ENCODE measurements at regions not wholly inside any gene's neighbourhood (a gene's known extent, or its start where the extent isn't known, plus 50 kb on each side); places are given as distances from the start of the nearest gene placed in this dataset.
A peak's percentile ranks its signal among the peaks of the same experiment; 100 is the strongest.

DNA sequence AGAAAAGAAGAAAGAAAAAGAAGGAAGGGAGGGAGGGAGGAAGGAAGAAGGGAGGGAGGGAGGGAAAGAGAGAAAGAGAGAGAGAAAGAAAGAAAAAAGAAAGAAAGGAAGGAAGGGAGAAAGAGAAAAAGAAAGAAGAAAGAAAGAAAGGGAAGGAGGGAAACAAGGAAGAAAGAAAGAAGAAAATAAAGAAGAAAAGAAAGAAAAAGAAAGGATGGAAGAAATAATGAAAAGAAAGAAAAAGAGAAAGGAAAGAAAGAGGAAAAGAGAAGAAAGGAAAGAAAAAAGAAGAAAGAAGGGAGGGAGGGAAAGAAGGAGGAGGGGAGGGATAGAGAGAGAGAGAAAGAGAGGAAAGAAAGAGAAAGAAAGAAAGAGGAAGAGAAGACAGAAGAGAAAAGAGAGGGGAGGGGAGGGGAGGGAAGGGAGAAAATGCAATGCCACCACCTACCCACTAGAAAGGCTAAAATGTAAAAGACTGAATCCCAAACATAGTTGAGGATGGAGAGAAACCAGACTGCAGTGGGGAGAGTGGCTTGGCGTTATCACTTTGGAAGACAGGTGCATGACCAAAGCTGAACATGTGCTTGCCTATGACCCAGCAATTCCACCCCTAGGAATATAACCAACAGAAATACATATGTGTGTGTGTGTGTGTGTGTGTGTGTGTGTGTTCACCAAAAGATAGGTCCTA is 66.9 kb upstream of the KLF13 start:
- no peak overlapping the region for H3K27ac ChIP-seq (ENCODE audit: low read length)
- ATAC-seq (no peak), DNase-seq (no peak)
- TF ChIP-seq, protein P1, sequence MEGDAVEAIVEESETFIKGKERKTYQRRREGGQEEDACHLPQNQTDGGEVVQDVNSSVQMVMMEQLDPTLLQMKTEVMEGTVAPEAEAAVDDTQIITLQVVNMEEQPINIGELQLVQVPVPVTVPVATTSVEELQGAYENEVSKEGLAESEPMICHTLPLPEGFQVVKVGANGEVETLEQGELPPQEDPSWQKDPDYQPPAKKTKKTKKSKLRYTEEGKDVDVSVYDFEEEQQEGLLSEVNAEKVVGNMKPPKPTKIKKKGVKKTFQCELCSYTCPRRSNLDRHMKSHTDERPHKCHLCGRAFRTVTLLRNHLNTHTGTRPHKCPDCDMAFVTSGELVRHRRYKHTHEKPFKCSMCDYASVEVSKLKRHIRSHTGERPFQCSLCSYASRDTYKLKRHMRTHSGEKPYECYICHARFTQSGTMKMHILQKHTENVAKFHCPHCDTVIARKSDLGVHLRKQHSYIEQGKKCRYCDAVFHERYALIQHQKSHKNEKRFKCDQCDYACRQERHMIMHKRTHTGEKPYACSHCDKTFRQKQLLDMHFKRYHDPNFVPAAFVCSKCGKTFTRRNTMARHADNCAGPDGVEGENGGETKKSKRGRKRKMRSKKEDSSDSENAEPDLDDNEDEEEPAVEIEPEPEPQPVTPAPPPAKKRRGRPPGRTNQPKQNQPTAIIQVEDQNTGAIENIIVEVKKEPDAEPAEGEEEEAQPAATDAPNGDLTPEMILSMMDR (IDR thresholded peaks at IDR 0.05) = no peak
- peak overlapping the region in 1 of 2 donors; percentile 17 for H3K27ac Mint-ChIP-seq
- peaks cover 3 to 5% of the 10 kb centered on the region in 2 donors for H3K9me3 Mint-ChIP-seq
- no peaks in the 10 kb centered on the region for H3K27me3 ChIP-seq (ENCODE audit: control insufficient read depth, insufficient read depth, low read length)
- H3K4me3 Mint-ChIP-seq = no peak overlapping the region
- no peaks in the 10 kb centered on the region for H3K27me3 Mint-ChIP-seq (ENCODE audit: low read depth in 2 of 2)
- H3K4me1 ChIP-seq (ENCODE audit: control insufficient read depth, insufficient read depth, low read length) = peaks cover 66% of the 10 kb centered on the region
- H3K4me3 ChIP-seq (ENCODE audit: low read length) = no peak overlapping the region
- no peaks in the 10 kb centered on the region for H3K9me3 ChIP-seq (ENCODE audit: control insufficient read depth, insufficient read depth, low read length)
- intact Hi-C loops (cut with micrococcal nuclease) = loop anchor here (5.0 to 10.0 kb wide), 3 partner anchors 45 to 133 kb away; partner anchors contain the start of gene KLF13
- WGBS (ENCODE audit: insufficient coverage) = 100% methylated on average over 1 of the region's 1 CpG
- H3K36me3 ChIP-seq (ENCODE audit: control insufficient read depth, insufficient read depth, low read length) = no peaks in the 10 kb centered on the region
- peaks cover 66 to 85% of the 10 kb centered on the region in 2 donors for H3K4me1 Mint-ChIP-seq
- H3K36me3 Mint-ChIP-seq = no peaks in the 10 kb centered on the region

- peaks cover 73 to 87% of the 10 kb centered on the region in 2 donors for H3K4me1 Mint-ChIP-seq
- no peak overlapping the region for H3K27ac ChIP-seq (ENCODE audit: low read length)
- H3K4me1 ChIP-seq (ENCODE audit: control insufficient read depth, insufficient read depth, low read length) = peaks cover 68% of the 10 kb centered on the region
- H3K9me3 ChIP-seq (ENCODE audit: control insufficient read depth, insufficient read depth, low read length) = no peaks in the 10 kb centered on the region
- ATAC-seq = no peak
- TF ChIP-seq, protein P1 (IDR thresholded peaks at IDR 0.05) = no peak
- H3K27me3 Mint-ChIP-seq (ENCODE audit: low read depth in 2 of 2) = no peaks in the 10 kb centered on the region
- no peak overlapping the region for H3K27ac Mint-ChIP-seq
- H3K36me3 ChIP-seq (ENCODE audit: control insufficient read depth, insufficient read depth, low read length) = no peaks in the 10 kb centered on the region
- H3K4me3 ChIP-seq (ENCODE audit: low read length) = no peak overlapping the region
- peaks cover 3 to 5% of the 10 kb centered on the region in 2 donors for H3K9me3 Mint-ChIP-seq
- intact Hi-C loops (cut with micrococcal nuclease) = loop anchor here (5.0 to 10.0 kb wide), 3 partner anchors 46 to 132 kb away; partner anchors contain the start of gene KLF13
- H3K36me3 Mint-ChIP-seq = no peaks in the 10 kb centered on the region
- H3K4me3 Mint-ChIP-seq = no peak overlapping the region
- H3K27me3 ChIP-seq (ENCODE audit: control insufficient read depth, insufficient read depth, low read length) = no peaks in the 10 kb centered on the region
- WGBS (ENCODE audit: insufficient coverage) = 96% methylated on average over 11 of the region's 11 CpGs
- DNase-seq = no peak
These were observed 65.9 kb upstream of the KLF13 start for GRCh38 chr15:31260646-31261265.

- Mint-ChIP-seq H3K27ac (no peak overlapping the region), H3K4me3 (no peak overlapping the region), H3K36me3 (no peaks in the 10 kb centered on the region), H3K4me1 (peaks cover 76 to 87% of the 10 kb centered on the region in 2 donors), H3K27me3 (ENCODE audit: low read depth in 2 of 2) (no peaks in the 10 kb centered on the region), H3K9me3 (peaks cover 3 to 5% of the 10 kb centered on the region in 2 donors)
- ATAC-seq (no peak), DNase-seq (peak in 1 of 2 donors; percentile 6)
- H3K4me1 ChIP-seq (ENCODE audit: control insufficient read depth, insufficient read depth, low read length) = peaks cover 68% of the 10 kb centered on the region
- TF ChIP-seq, protein P1 (IDR thresholded peaks at IDR 0.05) = no peak
- intact Hi-C loops (cut with micrococcal nuclease) = loop anchor here (5.0 to 10.0 kb wide), 3 partner anchors 47 to 131 kb away; partner anchors contain the start of gene KLF13
- H3K27ac ChIP-seq (ENCODE audit: low read length) = no peak overlapping the region
- no peaks in the 10 kb centered on the region for H3K27me3 ChIP-seq (ENCODE audit: control insufficient read depth, insufficient read depth, low read length)
- no peaks in the 10 kb centered on the region for H3K36me3 ChIP-seq (ENCODE audit: control insufficient read depth, insufficient read depth, low read length)
- H3K9me3 ChIP-seq (ENCODE audit: control insufficient read depth, insufficient read depth, low read length) = no peaks in the 10 kb centered on the region
- WGBS (ENCODE audit: insufficient coverage) = 90% methylated on average over 12 of the region's 12 CpGs
- no peak overlapping the region for H3K4me3 ChIP-seq (ENCODE audit: low read length)
These were observed 65.1 kb upstream of the KLF13 start for GRCh38 chr15:31261266-31262142.

All from natural killer cell (primary cell).